ENCODE measurements at regions not wholly inside any gene's neighbourhood (a gene's known extent, or its start where the extent isn't known, plus 50 kb on each side); places are given as distances from the start of the nearest gene placed in this dataset.
"Not testable (repeated sequence)": the region's sequence is repeated elsewhere in the genome, so short reads cannot be mapped to it uniquely, and the experiment has no call there.

DNA sequence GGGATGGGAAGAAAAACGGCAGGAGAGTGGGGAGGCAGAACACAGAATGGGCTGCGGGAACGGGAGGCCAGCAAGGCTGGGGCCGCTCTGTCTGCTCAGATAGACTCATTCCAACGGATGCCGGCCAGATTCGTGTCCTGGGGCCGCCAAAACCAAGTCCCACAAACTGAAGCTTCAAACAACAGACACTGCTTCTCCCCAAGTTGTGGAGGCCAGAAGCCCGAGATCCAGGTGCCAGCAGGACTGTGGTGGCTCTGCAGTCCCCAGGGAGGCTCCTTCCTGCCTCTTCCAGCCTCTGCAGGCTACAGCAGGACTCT is 100.6 kb downstream of the ADRA2C start:
- no peak for DNase-seq (ENCODE audit: low read depth)

DNA sequence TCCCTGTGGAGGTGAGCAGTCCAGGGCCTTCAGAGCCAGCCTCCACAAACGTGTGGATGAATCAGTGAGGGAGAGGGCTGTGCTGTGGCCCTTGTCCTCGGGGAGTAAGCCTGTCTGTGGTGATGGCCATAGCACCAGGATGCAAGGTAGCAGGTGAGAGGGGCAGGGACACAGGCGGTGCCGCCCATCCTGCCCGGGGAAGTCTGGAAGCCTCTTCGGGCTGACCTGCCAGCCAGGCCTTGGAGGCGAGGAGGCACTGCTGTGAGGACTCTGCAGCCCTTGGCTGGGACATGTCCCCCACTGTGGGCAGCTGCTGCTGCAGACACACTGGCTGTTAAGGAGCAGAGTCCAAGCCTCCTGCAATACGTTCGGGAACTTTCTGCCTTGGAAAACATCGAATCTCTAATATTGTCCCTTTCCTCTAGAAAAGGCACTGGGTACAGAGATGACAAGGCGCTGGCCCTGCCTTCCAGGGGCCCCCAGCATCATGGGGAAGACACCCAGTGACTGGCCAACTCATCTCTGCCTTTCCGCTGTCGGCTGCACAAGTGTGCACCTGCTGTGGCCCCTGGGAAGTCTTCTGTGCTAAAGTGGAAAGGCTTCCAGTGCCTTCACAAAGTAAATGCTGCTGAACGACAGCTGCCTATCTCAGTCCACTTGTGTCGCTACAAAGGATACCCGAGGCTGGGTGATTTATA is 101.4 kb downstream of the ADRA2C start:
- DNase-seq (ENCODE audit: low read depth), result no peak

DNA sequence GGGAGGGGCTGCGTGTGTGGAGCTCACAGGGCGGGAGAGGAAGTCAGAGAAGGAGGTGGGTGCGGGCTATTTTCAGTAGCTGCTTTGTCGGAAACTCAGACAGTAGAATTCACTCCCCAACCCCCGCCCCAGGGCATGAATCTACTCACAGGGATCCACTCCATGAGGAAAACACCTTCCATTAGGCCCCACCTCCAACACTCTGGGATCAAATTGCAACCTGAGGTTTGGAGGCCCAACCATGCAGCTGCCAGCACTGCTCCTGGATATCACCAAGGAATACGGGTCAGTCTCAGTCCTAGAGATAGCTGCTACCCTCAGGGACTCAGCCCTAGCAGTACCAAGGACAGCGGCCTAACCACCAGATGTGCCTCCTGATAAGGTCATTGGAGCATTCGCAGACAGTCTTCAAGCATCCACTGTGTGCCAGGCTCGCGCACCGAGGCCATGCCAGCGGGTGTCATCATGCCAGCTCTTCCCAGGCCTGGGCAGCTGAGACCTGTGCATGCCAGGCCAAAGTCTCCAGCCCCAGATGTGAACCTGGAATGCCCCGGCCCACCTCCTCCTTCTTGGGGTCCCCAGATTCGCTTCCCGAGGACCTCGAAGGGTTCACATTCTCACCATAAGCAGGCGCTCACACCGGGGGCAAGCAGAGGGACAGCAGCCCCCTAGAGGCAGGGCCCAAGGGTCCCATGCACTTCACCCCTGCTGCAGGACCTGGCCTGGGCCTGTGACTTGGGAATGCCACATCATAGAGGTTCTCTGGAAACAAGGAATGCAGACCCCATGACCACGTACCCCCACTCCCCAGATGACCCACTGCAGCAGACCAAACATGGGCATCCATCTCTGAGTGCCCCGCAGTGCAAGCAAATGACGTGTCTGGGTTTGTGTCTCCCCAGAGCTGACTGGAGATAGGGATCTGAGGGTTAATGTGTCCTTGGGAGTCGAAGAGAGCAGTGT is 102.3 kb downstream of the ADRA2C start:
- DNase-seq (ENCODE audit: low read depth), result no peak

DNA sequence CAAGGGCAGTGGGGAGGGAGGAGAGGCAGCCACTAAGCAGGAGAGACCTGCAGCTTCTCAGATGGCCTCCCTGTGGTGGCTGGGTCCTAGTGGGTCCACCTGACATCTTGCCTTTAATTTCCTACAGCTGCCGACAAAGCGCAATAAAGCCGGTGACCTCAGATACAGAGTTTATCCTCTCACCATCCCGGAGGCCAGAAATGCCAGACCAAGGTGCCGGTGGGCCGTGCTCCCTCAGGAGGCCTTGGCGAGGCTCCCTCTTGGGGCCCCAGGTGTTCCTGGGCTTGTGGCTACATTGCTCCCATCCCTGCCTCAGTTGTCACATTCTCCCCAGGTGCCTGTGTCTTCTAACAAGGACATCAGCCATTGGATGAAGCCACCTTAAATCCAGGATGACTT is 103.0 kb downstream of the ADRA2C start:
- no peak for DNase-seq (ENCODE audit: low read depth)

DNA sequence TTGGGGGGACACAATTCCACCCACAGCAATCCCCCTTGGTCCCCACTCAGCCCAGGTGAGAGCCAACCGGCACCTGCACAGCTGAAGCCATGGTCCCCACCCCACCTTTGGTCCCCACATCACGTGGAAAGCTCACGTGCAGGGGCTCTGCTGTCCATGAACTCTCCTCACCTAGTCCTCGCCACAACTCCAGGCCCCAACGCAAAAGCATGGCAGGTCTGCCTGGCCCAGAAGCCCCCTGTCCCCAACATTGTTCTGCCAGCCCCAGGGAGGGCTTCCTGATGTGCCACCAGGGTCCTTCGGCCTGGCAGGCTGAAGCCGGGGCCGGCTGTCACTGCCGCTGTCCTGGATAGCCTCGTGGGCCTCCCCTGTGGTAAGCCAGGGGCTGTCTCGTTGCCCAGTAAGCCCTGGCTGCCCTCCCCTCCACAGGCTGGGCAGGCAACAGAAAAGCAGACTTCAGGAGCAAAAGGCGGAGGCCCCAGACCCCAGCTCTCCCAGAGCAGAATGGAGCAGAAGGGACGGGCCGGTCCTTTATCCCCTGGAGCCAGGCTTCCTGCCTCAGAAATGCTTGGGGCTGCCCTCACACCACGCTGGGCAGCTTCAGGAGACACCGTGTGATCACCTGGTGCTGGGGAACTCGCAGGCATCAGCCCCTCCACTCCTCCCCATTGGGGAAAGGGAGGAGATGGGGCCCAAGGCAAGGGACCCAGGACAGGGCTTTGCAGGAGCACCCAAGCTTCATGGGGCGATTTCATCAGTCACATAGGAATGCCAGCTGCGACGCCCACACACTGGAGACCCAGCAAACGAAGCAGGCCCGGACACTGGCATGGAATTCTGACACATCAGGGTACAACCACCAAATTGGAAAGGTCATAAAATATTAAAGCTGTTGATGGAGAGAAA is 103.7 kb downstream of the ADRA2C start:
- no peak for DNase-seq (ENCODE audit: low read depth)

DNA sequence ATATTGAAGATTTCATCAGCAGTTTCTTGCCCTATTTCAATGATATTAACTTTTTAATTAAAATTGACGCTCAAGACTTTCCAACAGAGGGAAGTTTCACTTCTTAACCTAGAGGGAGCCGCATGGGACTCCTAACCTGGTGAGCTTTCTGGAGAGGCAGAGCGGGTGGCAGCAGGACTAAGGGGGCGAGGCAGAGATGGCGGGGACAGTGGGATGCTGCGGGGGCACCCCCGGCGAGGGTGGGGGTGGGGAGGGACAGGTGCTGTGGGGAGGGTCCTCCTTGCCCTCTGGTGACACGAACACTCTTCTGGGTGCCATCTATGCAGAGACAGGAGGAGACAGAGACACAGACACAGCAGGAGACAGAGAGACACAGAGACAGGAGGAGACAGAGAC is 104.4 kb downstream of the ADRA2C start:
- no peak for DNase-seq (ENCODE audit: low read depth)

DNA sequence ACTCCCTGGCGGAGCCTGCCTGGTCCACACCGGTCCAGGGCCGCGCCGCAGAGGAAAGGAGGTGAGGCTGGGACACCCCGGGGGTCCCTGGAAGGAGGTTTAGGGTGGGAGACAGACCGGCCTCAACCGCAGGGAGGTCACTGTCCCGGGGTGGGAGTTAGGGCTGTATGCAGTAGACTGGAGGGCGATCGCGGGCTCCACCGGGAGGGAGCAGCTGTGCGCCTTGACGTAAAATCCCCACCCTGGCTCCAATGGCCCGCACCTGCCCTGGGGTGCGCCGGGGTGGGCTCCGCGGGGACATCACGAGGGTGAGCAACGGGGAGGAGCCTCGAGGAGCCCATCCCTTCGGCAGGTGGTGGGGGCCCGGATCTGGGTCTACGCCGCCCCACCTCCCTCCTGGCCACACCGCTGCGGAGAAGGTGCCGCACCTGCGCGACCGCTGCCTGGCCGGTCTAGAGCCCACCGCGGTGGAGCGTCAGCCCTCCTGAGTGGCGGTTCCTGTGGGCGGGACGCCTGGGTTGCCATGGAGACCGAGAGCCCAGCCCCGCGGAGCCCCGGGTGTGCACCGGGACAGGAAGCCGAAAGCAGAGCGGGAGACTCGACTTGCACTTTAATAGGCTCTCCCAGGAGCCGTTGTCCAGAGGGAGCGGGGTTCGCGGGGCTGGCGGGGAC is 105.1 kb downstream of the ADRA2C start:
- no peak for DNase-seq (ENCODE audit: low read depth)

DNA sequence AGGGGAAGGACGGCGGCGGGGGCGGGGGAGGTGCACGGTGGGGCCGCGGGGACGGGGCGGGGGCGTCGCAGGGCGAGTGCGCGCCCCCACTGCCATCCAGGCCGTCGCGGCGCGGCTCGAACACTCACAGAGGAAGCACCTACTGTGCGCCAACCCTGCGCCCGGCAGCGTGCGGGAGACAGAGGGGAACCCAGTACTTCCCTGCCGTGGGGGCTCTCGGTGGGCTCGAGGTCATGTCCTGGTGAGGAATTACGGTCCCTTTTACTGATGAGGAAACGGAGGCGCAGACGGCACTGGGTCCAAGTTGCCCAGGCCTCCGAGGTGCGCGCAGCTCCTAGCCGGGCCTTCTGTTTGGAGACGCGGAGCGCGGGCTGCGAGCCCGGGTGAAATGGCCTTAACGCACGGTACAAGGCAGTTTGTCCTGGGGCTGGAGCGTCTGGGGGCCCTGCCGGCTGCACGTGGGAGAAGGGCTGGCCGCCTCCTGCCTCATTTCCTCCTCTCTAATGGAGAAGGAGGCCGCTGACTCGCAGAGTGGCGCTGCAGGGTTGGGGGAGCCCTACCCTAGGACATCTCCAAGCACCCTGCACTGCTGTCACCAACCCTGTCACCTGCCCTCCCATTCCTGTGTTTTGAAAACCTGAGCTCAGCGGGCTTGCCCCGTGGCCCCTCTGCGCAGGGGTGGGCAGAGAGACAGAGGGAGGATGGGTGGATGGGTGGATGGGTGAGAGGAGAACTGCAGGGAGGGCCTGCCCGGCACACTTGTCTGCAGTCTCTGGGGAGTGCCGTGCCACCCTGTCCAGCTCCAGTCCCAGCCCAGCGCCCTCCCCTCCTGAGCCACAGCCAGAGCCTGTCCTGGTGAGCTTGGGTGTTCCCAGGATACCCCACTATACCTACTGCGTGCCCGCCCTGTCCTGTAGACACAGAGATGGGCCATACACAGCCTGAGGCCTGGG is 106.0 kb downstream of the ADRA2C start:
- no peak for DNase-seq (ENCODE audit: low read depth)

DNA sequence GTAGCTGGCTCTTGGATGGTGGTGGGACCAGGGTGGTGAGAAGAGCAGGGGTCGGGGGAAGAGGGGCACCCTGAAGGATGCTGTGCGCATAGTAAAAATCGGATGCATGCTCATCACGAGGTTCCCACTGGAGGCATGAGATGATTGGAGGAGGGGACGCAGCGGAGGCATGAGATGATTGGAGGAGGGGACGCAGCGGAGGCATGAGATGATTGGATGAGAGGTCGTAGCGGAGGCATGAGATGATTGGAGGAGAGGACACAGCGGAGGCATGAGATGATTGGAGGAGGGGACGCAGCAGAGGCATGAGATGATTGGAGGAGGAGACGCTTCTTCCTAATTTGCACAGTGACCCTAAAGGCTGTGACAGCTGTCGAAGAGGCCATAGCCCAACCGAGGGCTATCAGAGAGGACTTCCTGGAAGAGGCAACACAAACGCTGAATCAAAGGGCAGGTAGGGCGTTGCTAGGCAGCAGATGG is 106.7 kb downstream of the ADRA2C start:
- DNase-seq (ENCODE audit: low read depth), result no peak

DNA sequence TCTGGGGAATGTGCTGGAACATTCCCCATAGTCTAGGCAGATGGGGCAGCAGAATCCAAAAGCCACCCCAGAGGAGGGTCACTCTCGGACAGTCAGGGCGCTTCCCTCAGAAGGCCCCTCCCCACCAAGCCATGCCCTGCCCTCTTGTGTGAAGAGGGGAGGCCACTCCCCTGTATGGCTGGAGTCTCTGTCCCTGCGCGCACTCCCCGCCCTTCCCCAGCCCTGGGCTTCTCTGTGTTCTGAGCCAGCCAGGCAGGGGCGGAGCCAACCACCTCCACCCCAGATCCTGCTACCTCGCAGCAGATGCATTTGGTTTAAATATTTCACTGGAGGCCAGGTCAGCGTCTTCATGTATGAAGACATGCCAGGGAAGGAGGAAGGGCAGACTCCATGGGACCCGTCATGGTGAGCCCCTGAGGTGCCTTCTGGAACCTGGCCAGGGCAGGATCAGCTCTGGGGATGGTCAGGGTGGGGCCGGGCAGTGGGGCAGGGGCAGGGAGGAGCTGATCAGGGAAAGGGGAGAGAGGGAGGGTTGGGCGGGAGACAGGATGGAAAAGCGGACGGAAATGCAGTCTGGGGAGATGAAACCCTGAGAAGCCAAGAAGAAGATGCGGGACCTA is 107.3 kb downstream of the ADRA2C start:
- no peak for DNase-seq (ENCODE audit: low read depth)

DNA sequence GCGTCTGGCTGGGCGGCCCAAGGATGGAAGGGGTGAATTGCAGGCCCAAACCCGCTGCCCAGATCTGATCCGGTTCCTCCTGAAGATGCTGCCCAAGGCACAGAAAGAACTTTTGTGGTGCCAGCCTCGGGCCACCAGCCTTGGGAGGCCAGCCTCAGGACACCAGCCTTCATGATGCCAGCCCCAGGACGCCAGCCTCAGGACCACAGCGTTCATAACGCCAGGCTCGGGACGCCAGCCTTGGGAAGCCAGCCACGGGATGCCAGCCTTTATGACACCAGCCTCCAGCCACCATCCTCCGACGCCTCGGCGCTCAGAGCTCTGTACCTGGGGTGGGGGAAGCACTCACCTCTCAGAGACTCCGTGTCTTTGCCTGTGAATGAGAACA is 107.8 kb downstream of the ADRA2C start:
- no peak for DNase-seq (ENCODE audit: low read depth)

DNA sequence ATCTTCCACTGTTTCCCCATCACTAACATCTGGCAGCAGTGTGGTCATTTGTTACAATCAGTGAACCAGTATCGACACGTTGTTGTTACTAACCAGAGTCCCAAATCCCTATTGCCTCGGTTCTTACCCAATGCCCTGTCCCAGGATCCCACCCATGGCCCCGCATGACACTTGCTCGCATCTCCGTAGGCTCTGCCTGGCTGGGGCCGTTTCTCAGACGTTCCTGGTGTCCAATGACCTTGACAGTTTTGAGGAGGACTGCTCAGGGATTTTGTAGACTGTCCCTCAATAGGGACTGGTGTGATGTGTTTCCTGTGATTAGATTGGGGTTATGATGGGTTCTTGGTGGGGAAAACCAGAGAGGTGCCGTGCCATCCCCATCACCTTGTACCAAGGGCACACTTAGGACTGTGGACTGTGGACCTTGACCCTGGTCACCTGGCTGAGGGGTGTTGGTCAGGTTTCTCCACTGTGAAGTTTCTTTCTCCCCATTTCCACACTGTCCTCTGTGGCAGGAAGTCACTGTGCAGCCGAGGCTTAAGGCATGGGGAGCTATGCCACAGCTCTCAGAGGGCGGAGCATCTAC is 108.4 kb downstream of the ADRA2C start:
- no peak for DNase-seq (ENCODE audit: low read depth)

DNA sequence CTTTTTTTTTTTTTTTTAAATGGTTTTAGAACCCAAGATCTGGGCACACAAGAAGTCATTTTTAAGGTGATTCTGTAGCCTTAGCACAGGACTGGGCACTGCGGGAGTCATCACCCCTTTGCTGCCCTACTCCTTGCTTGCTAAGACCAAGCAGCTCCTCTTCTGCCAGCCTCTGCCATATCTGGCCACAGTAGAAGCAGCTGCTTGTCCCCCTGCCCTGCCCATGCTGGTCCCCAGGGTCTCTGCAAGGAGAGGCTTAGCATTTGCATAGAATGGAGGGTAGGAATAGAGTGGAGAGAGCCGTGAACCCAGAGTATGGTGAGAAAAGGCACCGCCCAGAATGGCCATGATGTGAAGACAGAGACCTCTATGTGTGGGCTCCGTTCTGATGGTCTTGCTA is 109.3 kb downstream of the ADRA2C start:
- DNase-seq (ENCODE audit: low read depth), result no peak

DNA sequence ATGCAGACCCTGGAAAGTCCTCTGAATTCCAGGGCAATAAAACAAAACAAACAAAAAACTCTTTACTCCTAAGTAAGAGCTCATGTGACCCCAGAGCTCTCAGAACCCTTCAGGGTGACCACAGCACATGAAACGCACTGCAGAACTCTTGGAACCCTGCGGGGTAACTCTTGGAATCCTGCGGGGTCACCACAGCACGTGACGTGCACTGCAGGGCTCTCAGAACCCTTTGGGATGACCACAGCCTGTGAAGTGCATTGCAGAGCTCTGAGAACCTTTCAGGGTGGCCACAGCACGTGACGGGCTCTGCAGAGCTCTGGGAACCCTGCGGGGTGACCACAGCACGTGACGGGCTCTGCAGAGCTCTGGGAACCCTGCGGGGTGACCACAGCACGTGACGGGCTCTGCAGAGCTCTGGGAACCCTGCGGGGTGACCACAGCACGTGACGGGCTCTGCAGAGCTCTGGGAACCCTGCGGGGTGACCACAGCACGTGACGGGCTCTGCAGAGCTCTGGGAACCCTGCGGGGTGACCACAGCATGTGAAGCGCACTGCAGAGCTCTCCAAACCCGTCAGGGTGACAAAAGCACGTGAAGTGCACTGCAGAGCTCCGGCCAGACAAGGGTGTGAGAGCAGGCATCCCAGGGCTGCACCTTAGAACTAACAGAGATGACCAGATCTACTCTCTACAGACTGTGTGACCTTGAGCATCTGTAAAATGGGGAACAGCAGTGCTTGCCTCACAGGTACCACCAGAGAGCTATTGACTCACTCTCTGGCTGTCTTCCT is 110.1 kb downstream of the ADRA2C start:
- not testable (repeated sequence) for DNase-seq (ENCODE audit: low read depth)

DNA sequence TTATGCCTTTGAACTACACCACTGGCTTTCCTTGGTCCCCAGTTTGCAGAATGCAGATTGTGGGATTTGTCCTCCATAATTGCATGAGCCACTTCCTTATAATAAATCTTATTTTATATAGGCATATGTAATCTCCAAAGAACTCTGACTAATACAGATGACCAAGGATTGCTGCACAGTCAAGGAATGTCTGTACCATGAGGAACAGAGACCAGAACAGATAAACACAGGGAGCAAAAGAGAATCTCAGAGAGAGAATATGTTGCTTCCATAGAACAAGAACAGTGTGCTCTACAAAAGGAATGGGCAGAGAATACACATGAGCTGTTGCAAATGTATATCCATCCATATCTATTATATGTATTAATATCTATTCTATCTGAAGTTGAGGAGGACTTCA is 111.1 kb downstream of the ADRA2C start:
- no peak for DNase-seq (ENCODE audit: low read depth)

DNA sequence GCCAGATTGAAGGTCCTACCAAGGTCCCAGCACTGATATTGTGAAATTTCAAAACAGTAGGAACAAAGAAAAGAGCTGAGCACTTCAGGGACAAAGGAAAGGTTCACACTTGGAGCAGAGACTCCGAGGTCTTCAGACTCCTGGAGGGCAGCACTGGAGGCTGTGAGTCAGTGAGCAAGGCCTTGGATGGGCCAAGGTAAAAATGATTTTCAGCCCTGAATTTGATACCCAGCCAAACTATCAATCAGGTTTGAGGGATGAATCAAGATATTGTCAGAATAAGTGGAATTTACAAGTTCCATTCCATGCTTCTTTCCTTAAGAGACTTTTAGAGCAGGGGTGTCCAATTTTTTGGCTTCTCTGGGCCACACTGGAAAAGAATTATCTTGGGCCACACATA is 111.7 kb downstream of the ADRA2C start:
- no peak for DNase-seq (ENCODE audit: low read depth)

DNA sequence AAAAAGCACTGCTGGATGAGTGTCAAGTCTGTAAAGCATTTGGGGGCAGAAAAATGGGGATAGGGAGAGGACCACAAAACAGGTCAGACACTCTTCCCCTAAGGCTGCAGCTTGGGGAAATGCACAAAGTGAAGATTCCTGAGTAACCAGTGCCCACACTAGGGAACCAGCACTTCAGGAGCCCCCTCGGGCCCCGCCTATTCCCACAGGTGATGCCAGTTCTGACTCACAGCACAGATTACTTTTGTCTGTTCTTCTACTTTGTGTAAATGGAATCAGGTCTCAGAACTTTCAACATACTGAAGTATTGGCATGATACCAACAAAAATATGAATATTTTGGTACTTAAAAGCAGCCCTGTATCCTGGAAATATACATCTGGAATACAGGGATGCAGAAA is 112.5 kb downstream of the ADRA2C start:
- DNase-seq (ENCODE audit: low read depth), result no peak

DNA sequence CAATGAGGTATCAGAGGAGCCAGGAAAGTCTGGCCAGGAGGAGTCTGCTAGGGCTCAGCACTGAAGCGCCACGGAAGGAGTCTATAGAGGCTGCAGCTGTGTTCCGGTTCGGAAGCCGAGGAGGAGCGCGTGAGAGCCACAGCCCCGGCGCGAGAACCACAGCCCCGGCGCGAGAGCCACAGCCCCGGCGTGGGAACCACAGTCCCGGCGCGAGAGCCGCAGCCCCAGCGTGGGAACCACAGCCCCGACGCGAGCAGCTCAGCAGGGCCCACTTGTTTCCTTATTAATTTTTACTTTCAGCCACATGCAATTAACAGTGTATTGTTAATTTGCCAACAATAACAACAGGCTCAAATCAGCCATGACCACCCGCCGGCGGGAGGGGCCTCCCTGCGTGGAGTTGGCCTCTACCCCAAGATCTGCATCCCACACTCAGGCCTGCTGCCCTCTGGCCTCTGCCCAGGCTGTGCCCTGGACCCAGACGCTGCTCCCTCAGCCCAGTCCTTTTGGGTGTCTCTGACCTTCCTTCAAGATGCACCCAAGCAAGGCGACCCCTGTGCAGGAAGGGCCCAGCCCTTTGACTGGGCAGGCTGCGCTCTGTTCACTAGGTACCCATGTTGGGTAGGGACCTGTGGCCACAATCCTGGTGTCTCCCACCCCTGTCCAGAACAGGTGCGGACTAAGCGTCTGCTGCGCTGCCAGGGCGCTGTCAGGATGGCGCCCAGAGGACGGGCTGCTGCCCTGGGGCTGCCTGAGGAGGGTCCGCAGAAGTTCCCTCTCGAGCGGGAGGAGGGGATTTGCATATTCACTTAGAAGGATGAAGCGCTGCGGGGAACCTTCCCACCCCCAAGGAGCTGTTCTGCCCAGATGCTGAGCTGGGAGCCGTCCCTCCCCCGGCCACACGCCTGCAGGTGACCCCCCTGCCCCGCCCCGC is 113.8 kb downstream of the ADRA2C start:
- no peak for DNase-seq (ENCODE audit: low read depth)
